RPMI7951 (cell line): ENCODE measurements at regions not wholly inside any gene's neighbourhood (a gene's known extent, or its start where the extent isn't known, plus 50 kb on each side); places are given as distances from the start of the nearest gene placed in this dataset.
"Not testable (repeated sequence)": the region's sequence is repeated elsewhere in the genome, so short reads cannot be mapped to it uniquely, and the experiment has no call there.

Experiments
- DNase-seq: peaks from one replicate; pipeline ENCODE4 v3.0.0-alpha.2; 2012; ENCODE audit warnings: low read depth

DNA sequence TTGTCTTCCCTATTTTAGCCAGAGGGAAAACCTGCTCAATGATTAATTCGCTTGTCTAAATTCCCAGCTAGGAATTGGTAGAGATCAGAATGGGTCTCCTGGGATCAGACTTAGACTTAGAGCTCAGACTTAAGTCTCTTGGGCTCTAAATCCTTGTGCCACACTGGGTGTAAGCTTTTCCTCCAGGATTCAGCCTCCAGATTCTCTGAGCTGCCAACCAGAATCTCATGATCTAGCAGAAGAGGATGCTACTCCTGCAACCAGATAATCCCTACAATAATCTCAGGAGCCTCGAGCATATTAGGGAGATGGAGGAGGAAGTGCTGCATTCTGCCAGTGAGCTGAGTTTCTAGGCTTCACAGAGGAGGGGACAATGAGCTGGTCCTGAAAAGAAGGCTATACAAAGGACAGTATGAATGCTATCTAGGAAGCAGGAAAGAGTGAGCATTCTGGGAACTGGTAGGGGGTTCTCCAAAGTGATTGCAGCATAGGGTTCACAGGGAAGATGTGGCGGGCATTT lies 211.6 kb upstream of the SESN3 start:
- DNase-seq, result no peak

DNA sequence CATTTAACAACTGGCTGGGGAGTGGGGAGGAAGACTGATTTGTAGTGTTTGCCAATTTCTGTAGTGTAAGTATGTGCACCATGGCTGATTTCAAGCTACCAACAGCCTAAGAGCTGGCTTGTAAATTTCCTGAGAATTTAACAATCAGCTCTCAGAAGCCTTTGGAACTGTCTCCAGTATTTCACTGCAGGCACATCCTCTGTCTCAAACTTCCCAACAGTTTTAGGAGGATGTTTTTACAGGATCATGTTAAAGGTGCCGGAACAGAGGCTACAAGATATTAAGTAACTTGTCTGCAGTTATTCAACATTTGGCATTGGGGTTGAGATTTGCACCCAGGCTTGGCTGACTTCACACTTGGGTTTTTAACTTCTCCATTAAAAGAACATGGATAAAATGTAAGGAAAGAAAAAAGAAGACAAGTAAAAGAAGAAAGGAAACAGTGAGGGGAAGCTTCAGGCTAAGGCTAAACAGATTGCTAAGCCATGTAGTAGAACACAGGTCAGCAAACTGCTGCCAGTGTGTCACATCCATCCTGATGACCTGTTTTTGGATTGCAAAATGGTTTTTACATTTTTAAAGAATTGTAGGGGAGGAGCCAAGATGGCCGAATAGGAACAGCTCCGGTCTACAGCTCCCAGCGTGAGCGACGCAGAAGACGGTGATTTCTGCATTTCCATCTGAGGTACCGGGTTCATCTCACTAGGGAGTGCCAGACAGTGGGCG lies 204.8 kb upstream of the SESN3 start:
- no peak for DNase-seq

DNA sequence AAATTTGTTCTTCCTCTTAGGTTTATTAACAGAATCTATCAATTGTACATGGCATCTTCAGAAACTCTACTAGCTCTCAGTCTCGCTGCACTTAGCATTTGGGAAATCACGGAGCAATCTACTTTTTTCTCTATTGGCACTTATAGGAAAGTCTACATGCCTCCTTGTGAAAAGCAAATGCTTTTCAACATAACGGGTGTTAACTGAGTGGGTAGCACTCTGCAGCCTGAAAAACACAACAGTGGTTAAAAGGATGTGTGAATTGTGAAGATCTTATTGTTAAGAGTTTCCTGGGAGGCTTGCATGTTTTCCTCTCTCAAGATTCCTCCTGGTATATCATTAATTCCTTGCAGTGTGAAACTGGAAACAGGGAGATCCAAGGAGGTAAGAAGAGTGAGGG lies 204.2 kb upstream of the SESN3 start:
- no peak for DNase-seq

- no peak for DNase-seq
Measured at GRCh38 chr11:95434489-95435057, 203.6 kb upstream of the SESN3 start.

DNA sequence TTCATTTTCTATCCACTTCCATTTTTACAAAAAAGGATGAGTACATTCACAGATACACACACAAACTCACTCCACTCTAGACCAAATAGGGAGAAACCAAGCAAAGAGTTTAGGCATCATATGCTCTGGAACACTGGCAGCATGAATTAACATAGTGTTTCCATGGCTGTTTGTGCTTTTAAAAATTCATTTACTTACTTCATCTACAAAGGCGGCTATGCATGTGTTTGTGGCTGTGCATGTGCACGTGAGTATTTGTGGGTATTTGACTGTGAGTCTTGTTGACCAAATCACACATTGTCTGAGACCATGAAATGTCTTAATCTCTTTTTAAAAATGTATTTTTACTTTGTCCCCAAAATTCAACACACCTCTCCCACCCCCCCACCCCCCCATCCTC lies 203.0 kb upstream of the SESN3 start:
- no peak for DNase-seq

DNA sequence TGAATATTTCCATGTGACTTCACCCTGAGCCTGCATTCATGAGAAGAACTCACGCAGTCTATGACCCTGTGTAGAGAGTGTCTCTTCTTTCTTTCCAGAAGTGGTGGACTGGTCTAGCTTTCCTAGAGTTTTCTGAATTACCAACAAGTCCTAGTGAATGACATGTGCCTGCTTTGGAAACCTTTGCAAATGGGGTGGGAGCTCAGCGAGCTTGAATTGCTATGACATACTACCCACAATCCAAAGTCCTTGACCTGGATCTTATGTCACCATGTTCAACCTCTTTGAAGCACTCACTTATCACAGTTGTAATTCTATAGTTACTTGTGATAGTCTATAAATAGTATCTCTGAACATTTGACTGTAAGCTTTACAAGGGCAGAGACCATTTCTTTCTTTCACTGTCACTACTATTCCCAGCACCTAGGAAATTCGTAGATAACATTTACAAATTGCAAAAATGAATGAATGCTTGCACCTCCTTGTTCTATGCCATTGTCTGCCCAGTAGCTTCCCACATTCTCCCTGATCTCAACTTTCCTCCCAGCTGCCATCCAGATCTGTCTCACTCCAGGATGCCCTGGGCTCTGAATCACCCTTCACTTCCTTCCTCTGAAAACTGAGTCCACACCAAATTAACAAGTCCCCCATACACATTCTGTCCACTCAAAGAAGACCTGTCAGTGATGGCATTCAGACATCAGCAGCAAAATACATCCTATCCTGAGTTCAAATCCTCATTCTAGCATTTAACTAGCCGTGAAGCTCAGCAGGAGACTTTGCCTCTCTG lies 201.9 kb upstream of the SESN3 start:
- no peak for DNase-seq

GRCh38 chr11:95429376-95429907 lies 198.4 kb upstream of the SESN3 start:
- peak; percentile 30 for DNase-seq

DNA sequence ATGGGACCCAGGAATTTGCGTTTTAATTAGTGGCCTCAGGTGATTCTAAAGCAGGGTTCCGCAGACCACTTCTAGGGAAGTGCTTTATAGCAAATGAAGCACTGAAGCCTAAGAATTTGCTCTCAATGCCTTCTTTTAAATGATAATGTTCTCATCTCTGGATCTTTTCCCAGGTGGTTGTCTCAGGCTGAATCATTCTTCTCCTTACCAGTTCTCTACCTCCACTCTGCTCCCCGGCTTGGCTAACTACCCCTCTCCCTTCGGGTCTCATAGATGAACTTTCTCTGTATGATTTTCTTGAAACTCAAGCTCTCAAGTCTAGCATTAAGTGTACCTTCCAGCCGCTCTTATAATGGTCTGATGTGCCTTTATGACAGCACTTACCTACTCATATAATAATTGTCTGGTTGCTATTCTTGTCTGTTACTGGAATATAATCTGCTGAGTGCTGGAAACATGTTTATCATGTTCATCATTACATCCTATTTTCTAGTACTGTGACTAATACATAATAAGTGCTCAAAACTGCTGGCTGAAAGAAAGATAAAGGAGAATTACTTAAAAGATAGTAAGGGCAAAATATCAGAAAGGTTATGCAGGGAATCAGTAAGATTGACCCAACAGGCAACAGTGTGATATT lies 195.9 kb upstream of the SESN3 start:
- DNase-seq, result no peak

- peak; percentile 11 for DNase-seq
Measured at GRCh38 chr11:95419915-95420314, 188.9 kb upstream of the SESN3 start.

DNA sequence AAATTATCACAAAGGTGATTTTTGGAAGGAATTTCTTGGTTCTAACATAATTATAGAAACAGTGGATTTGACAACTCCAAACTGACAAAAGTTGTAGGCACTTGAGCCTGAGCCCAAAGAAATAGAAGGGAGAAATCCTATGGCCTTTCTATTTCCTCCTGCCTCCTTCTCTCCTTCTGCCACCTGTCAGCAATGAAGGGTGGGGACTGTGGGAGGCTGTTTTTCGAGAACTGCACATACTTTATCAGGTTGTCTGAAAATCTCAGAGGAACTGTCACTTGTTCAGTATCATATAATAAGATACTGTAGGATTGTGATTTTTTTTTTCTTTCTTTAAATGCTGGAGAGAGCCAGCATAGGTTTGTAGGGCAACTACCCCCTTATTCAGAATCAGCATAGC lies 187.9 kb upstream of the SESN3 start:
- DNase-seq, result no peak

GRCh38 chr11:95417832-95418231 lies 186.8 kb upstream of the SESN3 start:
- no peak for DNase-seq

DNA sequence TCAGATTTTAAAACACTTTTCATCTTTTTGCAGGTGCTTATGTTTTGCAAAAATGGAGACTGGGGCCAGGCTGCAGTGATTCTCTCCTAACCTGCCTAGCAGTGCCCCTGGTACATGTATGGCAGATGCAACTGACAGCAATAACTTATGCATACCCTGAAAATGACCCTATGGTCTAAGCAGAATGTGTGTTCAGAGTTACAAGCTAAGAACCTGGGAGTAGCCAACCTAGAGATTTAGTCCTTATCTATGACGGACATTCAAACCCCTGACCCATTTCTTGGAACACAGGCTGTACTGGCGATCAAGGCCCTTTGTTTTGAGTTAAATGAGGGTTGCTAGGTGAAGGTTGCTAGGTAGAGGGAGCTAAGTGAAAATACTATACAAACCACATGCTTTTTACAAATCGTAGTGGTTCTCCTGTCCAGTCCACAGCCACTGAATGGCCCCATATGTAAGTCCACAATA lies 184.9 kb upstream of the SESN3 start:
- DNase-seq, result no peak

DNA sequence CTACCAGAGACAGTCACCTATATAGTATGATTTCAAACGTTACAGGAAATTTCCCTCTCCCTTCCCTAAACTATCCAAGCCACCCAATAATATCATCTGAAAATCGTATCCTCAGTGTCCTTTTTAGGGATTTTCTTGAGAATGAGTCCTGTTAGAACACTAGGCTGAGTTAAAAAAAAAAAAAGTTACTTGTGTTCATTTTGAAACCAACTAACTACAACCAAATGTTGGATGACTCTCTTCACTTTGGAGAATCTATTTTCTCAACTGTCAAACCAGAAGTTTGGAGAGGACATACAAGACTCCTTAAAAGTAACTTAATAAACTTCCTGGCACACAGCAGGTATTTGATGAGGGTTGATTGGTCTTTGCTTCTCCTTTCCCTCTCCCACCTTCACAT lies 183.2 kb upstream of the SESN3 start:
- DNase-seq, result no peak

DNA sequence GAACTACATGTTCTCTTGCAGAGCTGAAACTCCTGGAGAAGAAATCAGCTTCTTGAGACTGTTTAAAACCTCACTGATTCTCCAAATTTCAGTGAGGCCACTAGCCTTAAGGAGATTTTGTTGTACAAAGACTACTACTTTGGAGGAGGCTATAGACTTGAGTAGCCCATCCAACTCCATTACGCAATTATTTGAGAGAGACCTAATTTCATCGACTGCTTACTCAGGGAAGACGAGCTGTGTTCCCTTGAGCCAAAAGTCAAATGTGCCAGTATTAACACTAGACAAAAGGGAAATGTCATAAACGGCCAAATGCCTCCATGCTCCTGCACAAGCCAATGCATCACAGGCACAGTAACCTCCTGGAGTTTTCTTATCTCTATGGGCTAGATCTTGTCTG lies 182.8 kb upstream of the SESN3 start:
- DNase-seq, result no peak

DNA sequence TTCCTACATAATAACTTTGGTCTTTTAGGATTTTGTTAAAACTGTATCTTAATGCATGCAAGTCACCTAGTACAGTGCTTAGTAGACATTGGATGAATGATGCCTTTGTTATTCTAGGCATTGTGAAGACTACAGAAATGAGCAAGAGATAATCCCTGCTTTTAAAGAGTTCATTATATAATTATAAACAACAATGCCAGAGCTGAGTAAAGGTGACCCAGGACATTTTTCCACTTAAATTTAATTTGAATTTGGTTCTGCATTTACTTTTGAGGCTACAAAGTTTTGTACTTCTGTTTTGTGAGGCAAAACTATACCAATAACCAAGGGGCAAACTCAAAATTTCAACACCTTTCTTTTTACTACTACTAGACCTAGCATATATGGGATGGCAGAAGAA lies 182.0 kb upstream of the SESN3 start:
- no peak for DNase-seq

- no peak for DNase-seq
Measured at GRCh38 chr11:95412074-95412473, 181.1 kb upstream of the SESN3 start.

- not testable (repeated sequence) for DNase-seq
Measured at GRCh38 chr11:95410707-95411106, 179.7 kb upstream of the SESN3 start.

DNA sequence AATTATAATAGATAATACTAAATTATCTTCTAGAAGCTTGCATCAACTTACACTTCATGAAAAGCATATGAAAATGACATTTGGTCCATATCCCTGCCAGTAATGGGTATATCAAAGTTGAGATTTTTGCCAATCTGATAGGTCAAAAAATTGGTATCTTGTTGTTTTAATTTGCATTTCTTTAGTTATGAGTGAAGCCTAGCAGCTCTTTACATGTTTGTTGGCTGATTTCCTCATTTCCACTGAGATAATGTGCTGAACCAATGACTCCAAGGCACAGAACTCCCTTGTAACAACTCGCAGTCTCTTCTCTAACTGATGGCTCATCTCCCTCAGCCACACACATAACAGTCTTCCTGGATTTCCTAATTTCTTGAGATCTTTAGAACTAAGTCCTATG lies 175.3 kb upstream of the SESN3 start:
- DNase-seq, result no peak

DNA sequence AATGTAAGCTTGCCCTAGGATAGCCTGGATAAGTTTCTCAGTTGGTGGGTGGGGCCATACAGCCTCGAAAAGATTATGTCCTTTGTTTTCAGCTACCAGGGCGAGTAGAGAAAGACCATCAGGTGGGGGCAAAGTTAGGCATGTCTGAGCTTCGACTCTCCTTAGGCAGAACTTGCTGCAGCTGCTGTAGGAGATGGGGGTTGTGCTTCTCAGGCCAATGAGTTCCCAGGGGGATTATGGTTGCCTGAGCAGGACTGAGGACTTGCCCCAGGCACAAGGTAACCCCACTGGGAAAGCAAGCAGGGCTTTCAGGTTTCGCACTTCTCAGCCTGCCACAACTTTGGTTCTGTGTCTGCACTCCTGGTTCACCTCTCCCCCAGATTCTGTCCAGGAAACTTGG lies 173.4 kb upstream of the SESN3 start:
- DNase-seq, result no peak

DNA sequence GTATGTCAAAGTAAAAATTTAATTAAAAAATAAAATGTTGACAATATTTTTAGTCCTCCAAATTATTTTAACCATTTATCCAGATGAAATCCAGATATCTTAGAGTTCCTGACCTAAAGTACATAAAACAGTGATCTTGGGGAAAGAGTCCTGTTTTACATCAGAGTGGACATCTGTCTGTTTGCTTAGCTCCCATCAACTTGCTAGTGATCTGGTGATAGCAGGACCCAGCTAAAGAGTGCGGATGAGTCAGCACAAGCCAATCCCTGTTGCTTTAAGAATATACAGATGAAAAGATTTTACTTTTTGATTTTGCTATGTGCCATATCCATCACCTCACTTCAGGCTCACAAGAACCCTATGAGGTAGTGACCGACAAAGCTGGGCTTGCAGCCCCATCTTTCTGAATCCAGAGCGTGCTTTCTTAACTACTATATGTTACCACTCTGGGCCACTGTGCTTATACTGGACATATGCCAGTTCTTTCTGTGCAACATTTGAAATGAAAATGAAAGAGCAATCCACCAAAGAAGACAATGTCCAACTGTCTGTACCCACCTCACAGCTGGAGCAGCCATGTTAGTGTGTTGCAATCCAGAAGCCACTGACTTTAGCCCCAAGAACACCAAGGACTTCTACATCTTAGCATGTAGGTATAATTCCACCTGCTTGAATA lies 167.6 kb upstream of the SESN3 start:
- peak; percentile 11 for DNase-seq

DNA sequence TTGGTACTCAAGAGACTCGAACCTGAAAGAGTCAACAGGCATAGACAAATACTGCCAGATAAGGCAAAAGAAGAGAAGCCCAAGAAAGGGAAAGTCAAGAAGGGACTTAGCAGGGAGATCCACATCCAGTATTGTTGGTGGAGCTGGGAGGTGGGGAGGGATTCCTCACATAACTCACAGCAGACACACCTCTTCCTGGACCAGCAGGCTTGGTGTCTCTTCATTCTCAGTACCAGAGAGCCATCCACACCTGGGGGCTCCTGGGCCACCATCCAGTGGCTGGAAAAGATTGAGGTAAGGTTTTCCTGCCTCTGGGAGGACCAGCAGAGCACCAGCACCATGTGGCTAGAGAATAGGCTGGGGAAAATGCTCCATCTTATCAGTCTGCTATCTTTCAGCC lies 161.6 kb upstream of the SESN3 start:
- DNase-seq, result no peak
